ENCODE measurements at regions not wholly inside any gene's neighbourhood (a gene's known extent, or its start where the extent isn't known, plus 50 kb on each side); places are given as distances from the start of the nearest gene placed in this dataset.

DNA sequence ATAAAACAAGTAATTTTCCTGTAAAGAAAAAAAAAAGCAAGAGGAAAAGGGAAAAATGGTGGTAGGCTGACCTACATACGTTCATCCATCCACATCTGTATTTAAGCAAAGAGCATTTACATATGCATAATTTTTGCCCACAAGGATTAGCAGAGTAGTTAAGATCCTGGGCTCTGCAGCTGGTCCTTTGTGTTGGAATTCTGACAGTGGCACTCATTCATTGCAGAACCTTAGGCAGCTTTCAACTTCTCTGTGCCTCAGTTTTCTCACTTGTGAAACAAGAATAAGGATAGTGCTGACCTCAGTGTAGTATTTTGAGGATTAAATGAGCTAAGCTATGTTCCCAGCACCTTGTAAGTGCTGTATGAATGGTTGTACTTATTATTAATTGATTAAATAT, 211.3 kb downstream of the ARL4C start:
- no peak for TF ChIP-seq POLR2A (IDR thresholded peaks at IDR 0.05)
- TF ChIP-seq, protein P1, sequence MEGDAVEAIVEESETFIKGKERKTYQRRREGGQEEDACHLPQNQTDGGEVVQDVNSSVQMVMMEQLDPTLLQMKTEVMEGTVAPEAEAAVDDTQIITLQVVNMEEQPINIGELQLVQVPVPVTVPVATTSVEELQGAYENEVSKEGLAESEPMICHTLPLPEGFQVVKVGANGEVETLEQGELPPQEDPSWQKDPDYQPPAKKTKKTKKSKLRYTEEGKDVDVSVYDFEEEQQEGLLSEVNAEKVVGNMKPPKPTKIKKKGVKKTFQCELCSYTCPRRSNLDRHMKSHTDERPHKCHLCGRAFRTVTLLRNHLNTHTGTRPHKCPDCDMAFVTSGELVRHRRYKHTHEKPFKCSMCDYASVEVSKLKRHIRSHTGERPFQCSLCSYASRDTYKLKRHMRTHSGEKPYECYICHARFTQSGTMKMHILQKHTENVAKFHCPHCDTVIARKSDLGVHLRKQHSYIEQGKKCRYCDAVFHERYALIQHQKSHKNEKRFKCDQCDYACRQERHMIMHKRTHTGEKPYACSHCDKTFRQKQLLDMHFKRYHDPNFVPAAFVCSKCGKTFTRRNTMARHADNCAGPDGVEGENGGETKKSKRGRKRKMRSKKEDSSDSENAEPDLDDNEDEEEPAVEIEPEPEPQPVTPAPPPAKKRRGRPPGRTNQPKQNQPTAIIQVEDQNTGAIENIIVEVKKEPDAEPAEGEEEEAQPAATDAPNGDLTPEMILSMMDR (IDR thresholded peaks at IDR 0.05), result no peak

All from thyroid gland (tissue), 4 donors.